22Rv1 (cell line): ENCODE measurements at regions not wholly inside any gene's neighbourhood (a gene's known extent, or its start where the extent isn't known, plus 50 kb on each side); places are given as distances from the start of the nearest gene placed in this dataset.

Experiments used
- CTCF ChIP-seq: fragments of 450-650 bp; IDR thresholded peaks from 2 replicates; pipeline ENCODE4 v1.5.1; 2017; ENCODE audit warnings: mild to moderate bottlenecking
- ZFX ChIP-seq: fragments of 450-650 bp; IDR thresholded peaks from 2 replicates; pipeline ENCODE4 v1.6.1; 2017; ENCODE audit warnings: antibody characterized with exemption, borderline replicate concordance

GRCh38 chr3:124320976-124321375 is 329.1 kb upstream of the ROPN1 start:
- TF ChIP-seq CTCF (no peak), ZFX (no peak)
